ENCODE measurements at regions not wholly inside any gene's neighbourhood (a gene's known extent, or its start where the extent isn't known, plus 50 kb on each side); places are given as distances from the start of the nearest gene placed in this dataset.
"Not testable (repeated sequence)": the region's sequence is repeated elsewhere in the genome, so short reads cannot be mapped to it uniquely, and the experiment has no call there.

DNA sequence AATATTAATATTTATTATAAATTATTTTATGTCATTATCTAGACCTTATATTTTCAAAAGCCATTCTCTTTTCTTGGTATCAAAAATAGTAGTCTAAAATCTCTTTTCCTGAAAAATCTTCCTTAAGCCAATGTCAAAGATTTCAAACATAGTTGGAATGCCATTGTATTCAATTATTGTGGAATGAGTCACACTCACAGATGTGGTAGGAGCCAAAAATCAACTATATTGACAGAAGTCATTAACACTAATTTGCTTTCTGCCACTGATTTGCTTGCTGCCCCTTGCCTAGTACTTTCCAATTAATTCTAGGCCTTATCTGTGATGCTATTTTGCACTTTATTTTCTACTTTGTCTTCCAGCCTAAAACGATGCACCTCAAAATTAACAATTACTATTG is 1326.3 kb upstream of the GJE1 start:
- no peaks in the 10 kb centered on the region for H3K27me3 ChIP-seq (ENCODE audit: control insufficient read depth in 2 of 2, insufficient read depth in 1 of 2, low read length in 1 of 2)
- no peak overlapping the region for H3K4me3 ChIP-seq (ENCODE audit: low read length in 2 of 2)
- no peak overlapping the region for H3K27ac ChIP-seq (ENCODE audit: low read depth in 1 of 2, low read length in 1 of 2)
- 96% methylated on average over 1 of the region's 1 CpG for WGBS
- no peak for DNase-seq (ENCODE audit: low read depth in 6 of 9, low spot score in 9 of 9)
- no peaks in the 10 kb centered on the region for H3K4me1 ChIP-seq (ENCODE audit: control insufficient read depth in 2 of 2, insufficient read depth in 2 of 2, low read length in 2 of 2)
- H3K9me3 ChIP-seq (ENCODE audit: control insufficient read depth in 2 of 2, insufficient read depth in 1 of 2, low read length in 1 of 2) = no peaks in the 10 kb centered on the region
- H3K36me3 ChIP-seq (ENCODE audit: control insufficient read depth in 2 of 2, insufficient read depth in 2 of 2, low read length in 1 of 2) = no peaks in the 10 kb centered on the region

DNA sequence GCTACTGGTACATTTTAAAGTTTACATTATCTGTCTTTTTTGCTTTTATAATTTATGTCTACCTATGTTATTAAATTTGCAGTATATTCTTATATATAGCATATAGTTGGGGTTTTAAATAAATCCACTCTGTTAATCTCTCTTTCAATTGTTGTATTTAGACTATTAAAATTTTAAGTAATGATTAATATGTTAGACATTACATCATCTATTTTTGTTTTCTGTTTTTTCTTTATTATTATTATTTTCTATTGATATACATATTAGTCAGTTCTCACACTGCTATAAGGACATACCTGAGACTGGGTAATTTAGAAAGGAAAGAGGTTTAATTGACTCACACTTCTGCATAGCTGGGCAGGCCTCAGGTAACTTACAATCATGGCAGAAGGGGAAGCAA is 1338.2 kb upstream of the GJE1 start:
- no peaks in the 10 kb centered on the region for H3K9me3 ChIP-seq (ENCODE audit: control insufficient read depth in 2 of 2, insufficient read depth in 1 of 2, low read length in 1 of 2)
- DNase-seq (ENCODE audit: low read depth in 6 of 9, low spot score in 9 of 9) = no peak

DNA sequence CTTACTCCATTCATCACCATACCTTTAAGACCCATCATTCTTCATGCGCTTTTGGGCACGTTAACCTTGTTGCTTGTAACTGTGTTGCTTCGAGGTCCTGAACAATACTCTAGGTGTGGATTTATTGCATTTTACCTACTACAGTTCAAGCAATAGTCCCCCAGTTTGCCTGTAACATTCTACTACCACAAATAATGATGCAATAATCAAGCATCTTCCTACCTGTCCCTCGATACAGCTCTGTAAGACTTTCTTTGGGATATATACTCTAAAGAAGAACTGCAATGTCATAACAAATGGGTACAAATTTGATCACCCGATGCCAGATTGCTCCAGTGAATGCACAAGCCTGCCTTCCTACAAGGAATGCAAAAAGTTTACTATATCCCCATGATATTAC is 1342.6 kb upstream of the GJE1 start:
- H3K27ac ChIP-seq (ENCODE audit: low read depth in 1 of 2, low read length in 1 of 2) = no peak overlapping the region
- no peak overlapping the region for H3K4me3 ChIP-seq (ENCODE audit: low read length in 2 of 2)
- H3K4me1 ChIP-seq (ENCODE audit: control insufficient read depth in 2 of 2, insufficient read depth in 2 of 2, low read length in 2 of 2) = no peaks in the 10 kb centered on the region
- H3K27me3 ChIP-seq (ENCODE audit: control insufficient read depth in 2 of 2, insufficient read depth in 1 of 2, low read length in 1 of 2) = no peaks in the 10 kb centered on the region
- no peak for DNase-seq (ENCODE audit: low read depth in 6 of 9, low spot score in 9 of 9)
- no peaks in the 10 kb centered on the region for H3K36me3 ChIP-seq (ENCODE audit: control insufficient read depth in 2 of 2, insufficient read depth in 2 of 2, low read length in 1 of 2)
- H3K9me3 ChIP-seq (ENCODE audit: control insufficient read depth in 2 of 2, insufficient read depth in 1 of 2, low read length in 1 of 2) = no peaks in the 10 kb centered on the region
- 98% methylated on average over 5 of the region's 5 CpGs for WGBS

More for the DNA sequence above, 1338.2 kb upstream of the GJE1 start:
- no peak overlapping the region for H3K4me3 ChIP-seq (ENCODE audit: low read length in 2 of 2)
- no peaks in the 10 kb centered on the region for H3K27me3 ChIP-seq (ENCODE audit: control insufficient read depth in 2 of 2, insufficient read depth in 1 of 2, low read length in 1 of 2)
- no peaks in the 10 kb centered on the region for H3K36me3 ChIP-seq (ENCODE audit: control insufficient read depth in 2 of 2, insufficient read depth in 2 of 2, low read length in 1 of 2)
- H3K27ac ChIP-seq (ENCODE audit: low read depth in 1 of 2, low read length in 1 of 2) = no peak overlapping the region
- H3K4me1 ChIP-seq (ENCODE audit: control insufficient read depth in 2 of 2, insufficient read depth in 2 of 2, low read length in 2 of 2) = no peaks in the 10 kb centered on the region

DNA sequence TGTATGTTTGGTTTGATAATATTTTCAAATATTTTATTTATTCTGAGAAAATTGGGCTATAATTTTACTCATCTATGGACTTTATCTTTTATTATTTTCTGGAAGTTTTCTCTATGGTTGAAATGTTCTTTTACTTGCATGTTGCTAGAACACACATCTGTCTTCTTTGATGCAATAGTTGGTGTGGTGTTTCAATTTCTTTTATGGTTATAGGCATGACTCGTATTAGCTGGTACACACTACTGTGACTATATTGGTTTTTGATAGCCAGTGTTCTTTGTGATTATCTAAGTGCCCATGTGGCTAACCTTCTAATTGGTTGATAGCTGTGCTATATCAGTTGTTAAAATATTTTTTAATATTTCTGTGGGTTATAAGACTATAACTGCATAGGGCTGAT is 1343.3 kb upstream of the GJE1 start:
- Histone ChIP-seq H3K4me1 (ENCODE audit: control insufficient read depth in 2 of 2, insufficient read depth in 2 of 2, low read length in 2 of 2) (no peaks in the 10 kb centered on the region), H3K4me3 (ENCODE audit: low read length in 2 of 2) (no peak overlapping the region), H3K27me3 (ENCODE audit: control insufficient read depth in 2 of 2, insufficient read depth in 1 of 2, low read length in 1 of 2) (no peaks in the 10 kb centered on the region), H3K9me3 (ENCODE audit: control insufficient read depth in 2 of 2, insufficient read depth in 1 of 2, low read length in 1 of 2) (no peaks in the 10 kb centered on the region), H3K27ac (ENCODE audit: low read depth in 1 of 2, low read length in 1 of 2) (no peak overlapping the region), H3K36me3 (ENCODE audit: control insufficient read depth in 2 of 2, insufficient read depth in 2 of 2, low read length in 1 of 2) (no peaks in the 10 kb centered on the region)
- WGBS = 97% methylated on average over 1 of the region's 1 CpG
- no peak for DNase-seq (ENCODE audit: low read depth in 6 of 9, low spot score in 9 of 9)

DNA sequence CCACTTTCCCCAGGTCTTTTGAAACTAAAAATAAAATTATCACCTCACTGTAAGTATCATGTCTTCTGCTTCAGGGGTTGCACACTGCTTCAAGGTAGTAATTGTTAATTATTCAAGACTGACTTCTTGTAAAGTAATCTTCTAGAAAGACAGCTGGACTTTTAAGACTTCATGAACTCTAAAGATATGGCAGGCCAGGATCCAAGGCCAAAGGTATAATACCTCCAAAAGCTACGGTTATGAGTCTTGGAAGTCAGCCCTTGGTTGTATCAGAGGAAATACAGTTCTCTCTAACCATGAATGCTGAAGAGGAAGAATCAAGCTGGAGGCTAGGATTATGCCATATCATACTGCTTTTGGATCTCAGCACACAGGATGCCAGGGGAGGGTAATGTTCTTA is 1346.8 kb upstream of the GJE1 start:
- H3K27ac ChIP-seq (ENCODE audit: low read depth in 1 of 2, low read length in 1 of 2) = no peak overlapping the region
- no peaks in the 10 kb centered on the region for H3K27me3 ChIP-seq (ENCODE audit: control insufficient read depth in 2 of 2, insufficient read depth in 1 of 2, low read length in 1 of 2)
- no peaks in the 10 kb centered on the region for H3K36me3 ChIP-seq (ENCODE audit: control insufficient read depth in 2 of 2, insufficient read depth in 2 of 2, low read length in 1 of 2)
- DNase-seq (ENCODE audit: low read depth in 6 of 9, low spot score in 9 of 9) = no peak
- WGBS = 98% methylated on average over 1 of the region's 1 CpG
- H3K9me3 ChIP-seq (ENCODE audit: control insufficient read depth in 2 of 2, insufficient read depth in 1 of 2, low read length in 1 of 2) = no peaks in the 10 kb centered on the region
- no peak overlapping the region for H3K4me3 ChIP-seq (ENCODE audit: low read length in 2 of 2)
- no peaks in the 10 kb centered on the region for H3K4me1 ChIP-seq (ENCODE audit: control insufficient read depth in 2 of 2, insufficient read depth in 2 of 2, low read length in 2 of 2)

DNA sequence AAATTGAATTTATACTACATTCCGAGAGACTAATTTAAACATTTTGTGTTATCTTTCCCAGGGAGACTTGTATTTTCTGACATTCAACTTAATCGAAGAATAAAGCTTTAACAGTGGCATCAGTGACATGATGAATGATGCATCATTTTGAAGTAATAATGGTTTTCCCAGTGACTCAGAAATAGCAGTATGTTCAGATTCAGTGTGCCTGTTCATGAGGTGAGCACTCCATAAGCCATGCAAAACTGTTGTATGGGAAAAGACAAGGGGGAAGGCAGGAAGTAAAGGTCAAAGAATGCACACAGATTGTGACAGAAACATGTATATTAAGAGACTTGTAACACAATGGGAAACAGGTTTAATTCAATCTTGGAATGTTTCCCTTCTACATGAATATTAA is 1348.2 kb upstream of the GJE1 start:
- no peaks in the 10 kb centered on the region for H3K9me3 ChIP-seq (ENCODE audit: control insufficient read depth in 2 of 2, insufficient read depth in 1 of 2, low read length in 1 of 2)

DNA sequence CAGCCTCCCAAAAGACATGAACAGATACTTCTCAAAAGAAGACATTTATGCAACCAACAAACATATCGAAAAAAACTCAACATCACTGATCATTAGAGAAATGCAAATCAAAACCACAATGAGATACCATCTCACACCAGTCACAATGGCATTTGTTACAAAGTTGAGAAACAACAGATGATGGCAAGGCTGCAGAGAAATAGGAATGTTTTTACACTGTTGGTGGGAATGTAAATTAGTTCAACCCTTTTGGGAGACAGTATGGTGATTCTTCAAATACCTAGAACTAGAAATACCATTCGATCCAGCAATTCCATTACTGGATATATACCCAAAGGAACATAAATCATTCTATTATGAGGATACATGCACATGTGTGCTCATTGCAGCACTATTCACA is 1349.2 kb upstream of the GJE1 start:
- 93% methylated on average over 2 of the region's 2 CpGs for WGBS
- H3K9me3 ChIP-seq (ENCODE audit: control insufficient read depth in 2 of 2, insufficient read depth in 1 of 2, low read length in 1 of 2); H3K27me3 ChIP-seq (ENCODE audit: control insufficient read depth in 2 of 2, insufficient read depth in 1 of 2, low read length in 1 of 2); DNase-seq (ENCODE audit: low read depth in 6 of 9, low spot score in 9 of 9); H3K36me3 ChIP-seq (ENCODE audit: control insufficient read depth in 2 of 2, insufficient read depth in 2 of 2, low read length in 1 of 2); H3K4me3 ChIP-seq (ENCODE audit: low read length in 2 of 2); H3K27ac ChIP-seq (ENCODE audit: low read depth in 1 of 2, low read length in 1 of 2); H3K4me1 ChIP-seq (ENCODE audit: control insufficient read depth in 2 of 2, insufficient read depth in 2 of 2, low read length in 2 of 2): not testable (repeated sequence)

More for the DNA sequence above, 1348.2 kb upstream of the GJE1 start:
- 96% methylated on average over 2 of the region's 2 CpGs for WGBS
- H3K4me3 ChIP-seq (ENCODE audit: low read length in 2 of 2) = no peak overlapping the region
- no peaks in the 10 kb centered on the region for H3K27me3 ChIP-seq (ENCODE audit: control insufficient read depth in 2 of 2, insufficient read depth in 1 of 2, low read length in 1 of 2)
- H3K27ac ChIP-seq (ENCODE audit: low read depth in 1 of 2, low read length in 1 of 2) = no peak overlapping the region
- no peaks in the 10 kb centered on the region for H3K4me1 ChIP-seq (ENCODE audit: control insufficient read depth in 2 of 2, insufficient read depth in 2 of 2, low read length in 2 of 2)
- no peaks in the 10 kb centered on the region for H3K36me3 ChIP-seq (ENCODE audit: control insufficient read depth in 2 of 2, insufficient read depth in 2 of 2, low read length in 1 of 2)
- DNase-seq (ENCODE audit: low read depth in 6 of 9, low spot score in 9 of 9) = no peak

DNA sequence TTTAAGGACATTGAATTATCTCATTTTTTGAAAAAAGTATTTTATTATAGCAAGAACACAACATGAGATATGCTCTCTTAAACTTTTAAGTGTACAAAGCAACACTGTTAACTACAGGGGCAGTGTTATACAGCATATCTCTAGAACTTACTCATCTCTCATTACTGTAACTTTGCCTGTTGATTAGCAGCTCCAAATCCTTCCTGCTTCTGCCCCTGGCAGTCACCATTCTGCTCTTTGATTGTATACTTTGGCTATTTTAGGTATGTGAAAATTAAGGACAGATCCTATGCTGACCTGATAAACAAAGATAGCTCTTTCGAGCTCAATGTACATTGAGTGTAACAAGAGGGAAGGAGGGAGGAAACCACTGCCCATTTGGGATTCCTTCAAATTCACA is 1349.8 kb upstream of the GJE1 start:
- WGBS = 96% methylated on average over 1 of the region's 1 CpG
- H3K4me1 ChIP-seq (ENCODE audit: control insufficient read depth in 2 of 2, insufficient read depth in 2 of 2, low read length in 2 of 2) = no peaks in the 10 kb centered on the region
- H3K4me3 ChIP-seq (ENCODE audit: low read length in 2 of 2) = no peak overlapping the region
- no peaks in the 10 kb centered on the region for H3K9me3 ChIP-seq (ENCODE audit: control insufficient read depth in 2 of 2, insufficient read depth in 1 of 2, low read length in 1 of 2)
- no peak for DNase-seq (ENCODE audit: low read depth in 6 of 9, low spot score in 9 of 9)
- H3K27me3 ChIP-seq (ENCODE audit: control insufficient read depth in 2 of 2, insufficient read depth in 1 of 2, low read length in 1 of 2) = no peaks in the 10 kb centered on the region
- no peaks in the 10 kb centered on the region for H3K36me3 ChIP-seq (ENCODE audit: control insufficient read depth in 2 of 2, insufficient read depth in 2 of 2, low read length in 1 of 2)
- H3K27ac ChIP-seq (ENCODE audit: low read depth in 1 of 2, low read length in 1 of 2) = no peak overlapping the region

DNA sequence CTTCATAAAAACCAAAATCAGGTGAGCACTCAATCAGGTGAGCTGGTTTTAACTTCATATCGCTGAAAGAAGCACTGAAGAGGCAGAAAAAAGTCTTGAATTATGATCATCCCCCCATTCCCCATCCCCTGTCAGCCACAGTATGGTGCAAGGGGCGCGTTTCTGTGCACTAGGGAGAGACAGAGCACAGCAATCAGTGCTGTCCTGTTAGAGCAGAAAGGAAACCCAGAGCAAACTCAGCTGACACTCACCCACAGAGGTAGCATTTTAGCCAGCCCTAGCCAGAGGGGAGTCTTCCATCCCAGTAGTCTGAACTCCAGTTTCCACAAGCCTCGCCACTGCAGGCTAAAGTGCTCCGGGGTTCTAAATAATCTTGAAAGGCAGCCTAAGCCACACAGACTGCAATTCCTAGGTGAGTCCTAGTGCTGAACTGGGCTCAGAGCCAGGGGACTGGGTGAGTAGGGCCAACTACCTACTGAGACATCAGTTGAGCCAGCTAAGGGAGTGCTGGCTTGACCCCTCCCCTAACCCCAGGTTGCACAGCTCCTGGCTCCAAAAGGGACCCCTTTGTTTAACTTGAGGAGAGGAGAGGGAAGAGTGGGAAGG is 1352.6 kb upstream of the GJE1 start:
- Histone ChIP-seq H3K36me3 (ENCODE audit: control insufficient read depth in 2 of 2, insufficient read depth in 2 of 2, low read length in 1 of 2) (no peaks in the 10 kb centered on the region), H3K4me3 (ENCODE audit: low read length in 2 of 2) (no peak overlapping the region), H3K27me3 (ENCODE audit: control insufficient read depth in 2 of 2, insufficient read depth in 1 of 2, low read length in 1 of 2) (no peaks in the 10 kb centered on the region), H3K9me3 (ENCODE audit: control insufficient read depth in 2 of 2, insufficient read depth in 1 of 2, low read length in 1 of 2) (no peaks in the 10 kb centered on the region), H3K27ac (ENCODE audit: low read depth in 1 of 2, low read length in 1 of 2) (no peak overlapping the region), H3K4me1 (ENCODE audit: control insufficient read depth in 2 of 2, insufficient read depth in 2 of 2, low read length in 2 of 2) (no peaks in the 10 kb centered on the region)
- 97% methylated on average over 5 of the region's 5 CpGs for WGBS
- DNase-seq (ENCODE audit: low read depth in 6 of 9, low spot score in 9 of 9) = no peak

DNA sequence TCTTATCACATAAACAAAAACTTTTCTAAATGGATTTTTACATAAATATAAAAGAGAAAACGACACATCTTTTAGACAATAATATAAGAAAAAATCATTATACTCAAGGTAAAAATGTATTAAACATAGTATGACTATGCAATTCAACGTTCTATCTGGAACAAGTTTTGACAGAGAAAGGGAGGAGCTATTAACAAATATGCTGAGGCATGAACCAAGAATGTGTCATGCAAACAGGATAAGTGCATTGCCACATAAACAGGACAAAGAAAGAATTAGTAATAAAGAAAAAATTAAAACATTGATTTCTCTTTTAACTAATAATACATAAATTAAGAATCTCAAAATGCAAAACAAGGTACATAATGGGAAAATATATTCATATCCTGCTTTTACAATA is 1353.4 kb upstream of the GJE1 start:
- Histone ChIP-seq H3K27ac (ENCODE audit: low read depth in 1 of 2, low read length in 1 of 2) (no peak overlapping the region), H3K4me3 (ENCODE audit: low read length in 2 of 2) (no peak overlapping the region), H3K36me3 (ENCODE audit: control insufficient read depth in 2 of 2, insufficient read depth in 2 of 2, low read length in 1 of 2) (no peaks in the 10 kb centered on the region), H3K9me3 (ENCODE audit: control insufficient read depth in 2 of 2, insufficient read depth in 1 of 2, low read length in 1 of 2) (no peaks in the 10 kb centered on the region), H3K4me1 (ENCODE audit: control insufficient read depth in 2 of 2, insufficient read depth in 2 of 2, low read length in 2 of 2) (no peaks in the 10 kb centered on the region), H3K27me3 (ENCODE audit: control insufficient read depth in 2 of 2, insufficient read depth in 1 of 2, low read length in 1 of 2) (no peaks in the 10 kb centered on the region)
- DNase-seq (ENCODE audit: low read depth in 6 of 9, low spot score in 9 of 9) = no peak
- WGBS = 94% methylated on average over 2 of the region's 2 CpGs

Data from thymus (tissue), 11 donors.